Bronchial epithelial cell (primary cell): ENCODE measurements at regions not wholly inside any gene's neighbourhood (a gene's known extent, or its start where the extent isn't known, plus 50 kb on each side); places are given as distances from the start of the nearest gene placed in this dataset.

ENCODE experiments used
- DNase-seq: peaks from one replicate; pipeline ENCODE4 v3.0.0-alpha.2; 2010; ENCODE audit warnings: low read depth
- FAIRE-seq: peaks from 2 replicates; lab custom pipeline; 2011; peaks lifted over from hg19 to GRCh38; lab: Jason Lieb, UNC
- H3K27me3 ChIP-seq: 2 replicates; pipeline ENCODE4 v1.5.1; 2011; ENCODE audit warnings: low read length; ENCODE audit not compliant: control insufficient read depth, insufficient read depth
- H3K36me3 ChIP-seq: 2 replicates; pipeline ENCODE4 v1.5.1; 2011; ENCODE audit warnings: low read length; ENCODE audit not compliant: control insufficient read depth, insufficient read depth
- H3K4me3 ChIP-seq: 2 replicates; pipeline ENCODE4 v1.5.1; 2011; ENCODE audit warnings: mild to moderate bottlenecking, low read depth, low read length, control low read depth
- TF ChIP-seq, protein P1 (sequence below): IDR thresholded peaks from 2 replicates; pipeline ENCODE4 v1.5.1; 2011; ENCODE audit warnings: mild to moderate bottlenecking, moderate library complexity, low read length, control low read depth, inconsistent platforms; ENCODE audit not compliant: insufficient read depth, severe bottlenecking

GRCh38 chr2:6523476-6523875 is 342.2 kb downstream of the CMPK2 start:
- TF ChIP-seq, protein P1, sequence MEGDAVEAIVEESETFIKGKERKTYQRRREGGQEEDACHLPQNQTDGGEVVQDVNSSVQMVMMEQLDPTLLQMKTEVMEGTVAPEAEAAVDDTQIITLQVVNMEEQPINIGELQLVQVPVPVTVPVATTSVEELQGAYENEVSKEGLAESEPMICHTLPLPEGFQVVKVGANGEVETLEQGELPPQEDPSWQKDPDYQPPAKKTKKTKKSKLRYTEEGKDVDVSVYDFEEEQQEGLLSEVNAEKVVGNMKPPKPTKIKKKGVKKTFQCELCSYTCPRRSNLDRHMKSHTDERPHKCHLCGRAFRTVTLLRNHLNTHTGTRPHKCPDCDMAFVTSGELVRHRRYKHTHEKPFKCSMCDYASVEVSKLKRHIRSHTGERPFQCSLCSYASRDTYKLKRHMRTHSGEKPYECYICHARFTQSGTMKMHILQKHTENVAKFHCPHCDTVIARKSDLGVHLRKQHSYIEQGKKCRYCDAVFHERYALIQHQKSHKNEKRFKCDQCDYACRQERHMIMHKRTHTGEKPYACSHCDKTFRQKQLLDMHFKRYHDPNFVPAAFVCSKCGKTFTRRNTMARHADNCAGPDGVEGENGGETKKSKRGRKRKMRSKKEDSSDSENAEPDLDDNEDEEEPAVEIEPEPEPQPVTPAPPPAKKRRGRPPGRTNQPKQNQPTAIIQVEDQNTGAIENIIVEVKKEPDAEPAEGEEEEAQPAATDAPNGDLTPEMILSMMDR, result no peak

DNA sequence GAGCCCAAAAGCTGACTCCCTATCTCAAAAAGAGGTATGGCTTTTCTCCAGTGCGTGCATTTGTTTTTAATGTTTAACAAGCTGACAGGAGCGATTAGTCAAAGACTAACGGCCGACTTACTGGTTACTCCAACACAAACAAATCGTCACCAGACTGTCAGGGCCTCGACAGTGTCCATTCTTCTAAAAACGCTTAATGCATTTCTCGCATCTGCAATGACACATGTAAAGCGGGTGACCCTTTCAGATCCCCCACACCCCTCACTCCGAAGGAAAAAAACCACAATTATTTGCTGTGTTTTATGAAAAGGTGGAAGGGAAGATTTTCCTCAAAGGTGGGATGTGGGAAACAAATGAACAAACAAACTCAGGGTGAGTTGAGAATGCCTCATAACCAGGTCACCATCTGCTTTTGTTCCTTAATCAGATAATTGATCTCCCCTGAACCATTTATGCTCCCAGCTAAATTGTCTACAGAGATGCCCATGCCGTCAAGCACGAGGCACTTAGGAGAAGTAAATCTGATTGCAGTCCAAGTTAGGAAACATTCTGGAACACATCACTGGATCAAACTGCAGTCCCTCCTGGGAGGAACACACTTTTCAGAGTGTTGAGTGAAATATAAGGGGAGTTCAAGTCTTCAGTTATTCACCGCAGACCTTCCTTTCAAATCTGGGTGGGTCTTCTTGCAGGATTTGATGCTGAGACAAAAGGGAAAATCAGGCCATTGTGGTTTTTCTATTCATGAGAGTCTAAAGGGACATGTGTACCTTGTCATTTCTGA is 340.8 kb downstream of the CMPK2 start:
- FAIRE-seq (no peak), DNase-seq (no peak)
- TF ChIP-seq, protein P1, result no peak
- no peak overlapping the region for H3K4me3 ChIP-seq
- no peaks in the 10 kb centered on the region for H3K36me3 ChIP-seq
- no peaks in the 10 kb centered on the region for H3K27me3 ChIP-seq

More at GRCh38 chr2:6523476-6523875, 342.2 kb downstream of the CMPK2 start:
- Histone ChIP-seq H3K27me3 (no peaks in the 10 kb centered on the region), H3K36me3 (no peaks in the 10 kb centered on the region), H3K4me3 (no peak overlapping the region)
- FAIRE-seq (no peak), DNase-seq (no peak)

- DNase-seq (no peak), FAIRE-seq (no peak)
- Histone ChIP-seq H3K27me3 (no peaks in the 10 kb centered on the region), H3K36me3 (no peaks in the 10 kb centered on the region), H3K4me3 (no peak overlapping the region)
- TF ChIP-seq, protein P1, result no peak
Observed at GRCh38 chr2:6525475-6525964, 340.2 kb downstream of the CMPK2 start.

GRCh38 chr2:6526093-6526824 is 339.4 kb downstream of the CMPK2 start:
- DNase-seq, result peak; percentile 15
- FAIRE-seq, result no peak
- no peak overlapping the region for H3K4me3 ChIP-seq
- H3K27me3 ChIP-seq, result no peaks in the 10 kb centered on the region
- no peaks in the 10 kb centered on the region for H3K36me3 ChIP-seq
- TF ChIP-seq, protein P1, result peak; percentile 11

- Histone ChIP-seq H3K4me3 (no peak overlapping the region), H3K36me3 (no peaks in the 10 kb centered on the region), H3K27me3 (no peaks in the 10 kb centered on the region)
- FAIRE-seq (no peak), DNase-seq (no peak)
- TF ChIP-seq, protein P1, result no peak
Observed at GRCh38 chr2:6531304-6531703, 334.4 kb downstream of the CMPK2 start.
